ENCODE measurements at regions not wholly inside any gene's neighbourhood (a gene's known extent, or its start where the extent isn't known, plus 50 kb on each side); places are given as distances from the start of the nearest gene placed in this dataset.

DNA sequence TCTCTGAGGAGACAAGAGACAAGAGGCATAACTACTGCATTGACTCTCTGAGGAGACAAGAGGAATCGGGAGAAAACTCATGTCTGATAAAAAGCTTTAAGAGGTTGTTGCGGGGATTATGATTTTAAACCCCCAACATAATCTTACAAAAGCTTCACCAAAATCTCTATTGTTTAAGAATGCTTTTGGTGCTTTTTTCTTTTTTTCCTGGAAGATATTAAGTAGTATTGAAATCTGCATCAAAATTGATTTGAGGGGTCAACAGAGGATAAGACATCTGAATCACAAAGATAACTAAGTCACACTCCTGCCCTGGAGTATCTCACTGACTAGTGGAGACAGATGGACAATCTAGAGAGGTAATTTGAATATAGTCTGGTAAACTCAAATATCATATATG lies 115.6 kb upstream of the MROH9 start:
- POLR2A ChIA-PET = no interaction called here
- Histone ChIP-seq H3K4me1 (ENCODE audit: control insufficient read depth, insufficient read depth, low read length) (no peaks in the 10 kb centered on the region), H3K27me3 (ENCODE audit: control insufficient read depth, insufficient read depth, low read length) (no peaks in the 10 kb centered on the region), H3K27ac (ENCODE audit: low read length) (no peak overlapping the region), H3K9me3 (ENCODE audit: control insufficient read depth, insufficient read depth, low read depth, low read length) (no peaks in the 10 kb centered on the region), H3K36me3 (ENCODE audit: control insufficient read depth, insufficient read depth, low read length) (no peaks in the 10 kb centered on the region), H3K4me3 (ENCODE audit: low read depth in 2 of 2, low read length in 2 of 2) (no peak overlapping the region)
- ATAC-seq (no peak), DNase-seq (ENCODE audit: low read depth, low spot score) (no peak)
- CTCF ChIA-PET = no interaction called here
- intact Hi-C loops (cut with micrococcal nuclease; ENCODE audit: unreplicated experiment) = no loop called here
- TF ChIP-seq, protein P1, sequence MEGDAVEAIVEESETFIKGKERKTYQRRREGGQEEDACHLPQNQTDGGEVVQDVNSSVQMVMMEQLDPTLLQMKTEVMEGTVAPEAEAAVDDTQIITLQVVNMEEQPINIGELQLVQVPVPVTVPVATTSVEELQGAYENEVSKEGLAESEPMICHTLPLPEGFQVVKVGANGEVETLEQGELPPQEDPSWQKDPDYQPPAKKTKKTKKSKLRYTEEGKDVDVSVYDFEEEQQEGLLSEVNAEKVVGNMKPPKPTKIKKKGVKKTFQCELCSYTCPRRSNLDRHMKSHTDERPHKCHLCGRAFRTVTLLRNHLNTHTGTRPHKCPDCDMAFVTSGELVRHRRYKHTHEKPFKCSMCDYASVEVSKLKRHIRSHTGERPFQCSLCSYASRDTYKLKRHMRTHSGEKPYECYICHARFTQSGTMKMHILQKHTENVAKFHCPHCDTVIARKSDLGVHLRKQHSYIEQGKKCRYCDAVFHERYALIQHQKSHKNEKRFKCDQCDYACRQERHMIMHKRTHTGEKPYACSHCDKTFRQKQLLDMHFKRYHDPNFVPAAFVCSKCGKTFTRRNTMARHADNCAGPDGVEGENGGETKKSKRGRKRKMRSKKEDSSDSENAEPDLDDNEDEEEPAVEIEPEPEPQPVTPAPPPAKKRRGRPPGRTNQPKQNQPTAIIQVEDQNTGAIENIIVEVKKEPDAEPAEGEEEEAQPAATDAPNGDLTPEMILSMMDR (IDR thresholded peaks at IDR 0.05) = no peak
- no peak for TF ChIP-seq SIN3A (IDR thresholded peaks at IDR 0.05; ENCODE audit: borderline replicate concordance, insufficient read depth, low read depth, low read length)
- TF ChIP-seq, protein P2, sequence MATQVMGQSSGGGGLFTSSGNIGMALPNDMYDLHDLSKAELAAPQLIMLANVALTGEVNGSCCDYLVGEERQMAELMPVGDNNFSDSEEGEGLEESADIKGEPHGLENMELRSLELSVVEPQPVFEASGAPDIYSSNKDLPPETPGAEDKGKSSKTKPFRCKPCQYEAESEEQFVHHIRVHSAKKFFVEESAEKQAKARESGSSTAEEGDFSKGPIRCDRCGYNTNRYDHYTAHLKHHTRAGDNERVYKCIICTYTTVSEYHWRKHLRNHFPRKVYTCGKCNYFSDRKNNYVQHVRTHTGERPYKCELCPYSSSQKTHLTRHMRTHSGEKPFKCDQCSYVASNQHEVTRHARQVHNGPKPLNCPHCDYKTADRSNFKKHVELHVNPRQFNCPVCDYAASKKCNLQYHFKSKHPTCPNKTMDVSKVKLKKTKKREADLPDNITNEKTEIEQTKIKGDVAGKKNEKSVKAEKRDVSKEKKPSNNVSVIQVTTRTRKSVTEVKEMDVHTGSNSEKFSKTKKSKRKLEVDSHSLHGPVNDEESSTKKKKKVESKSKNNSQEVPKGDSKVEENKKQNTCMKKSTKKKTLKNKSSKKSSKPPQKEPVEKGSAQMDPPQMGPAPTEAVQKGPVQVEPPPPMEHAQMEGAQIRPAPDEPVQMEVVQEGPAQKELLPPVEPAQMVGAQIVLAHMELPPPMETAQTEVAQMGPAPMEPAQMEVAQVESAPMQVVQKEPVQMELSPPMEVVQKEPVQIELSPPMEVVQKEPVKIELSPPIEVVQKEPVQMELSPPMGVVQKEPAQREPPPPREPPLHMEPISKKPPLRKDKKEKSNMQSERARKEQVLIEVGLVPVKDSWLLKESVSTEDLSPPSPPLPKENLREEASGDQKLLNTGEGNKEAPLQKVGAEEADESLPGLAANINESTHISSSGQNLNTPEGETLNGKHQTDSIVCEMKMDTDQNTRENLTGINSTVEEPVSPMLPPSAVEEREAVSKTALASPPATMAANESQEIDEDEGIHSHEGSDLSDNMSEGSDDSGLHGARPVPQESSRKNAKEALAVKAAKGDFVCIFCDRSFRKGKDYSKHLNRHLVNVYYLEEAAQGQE (IDR thresholded peaks at IDR 0.05; ENCODE audit: insufficient read depth in 1 of 2, low read depth in 2 of 2, low read length in 1 of 2) = no peak
- TF ChIP-seq POLR2AphosphoS5 (IDR thresholded peaks at IDR 0.05; ENCODE audit: low read depth, low read length) = no peak
- TF ChIP-seq TCF7L2 (IDR thresholded peaks at IDR 0.05; ENCODE audit: low read depth, low read length) = no peak
- BruUV-seq (replicated peaks) = no TSS peak
- in situ Hi-C loops (cut with HindIII; ENCODE audit: low pct_unique_long_range_greater_than_20kb, low sequenced_read_pairs) = no loop called here

DNA sequence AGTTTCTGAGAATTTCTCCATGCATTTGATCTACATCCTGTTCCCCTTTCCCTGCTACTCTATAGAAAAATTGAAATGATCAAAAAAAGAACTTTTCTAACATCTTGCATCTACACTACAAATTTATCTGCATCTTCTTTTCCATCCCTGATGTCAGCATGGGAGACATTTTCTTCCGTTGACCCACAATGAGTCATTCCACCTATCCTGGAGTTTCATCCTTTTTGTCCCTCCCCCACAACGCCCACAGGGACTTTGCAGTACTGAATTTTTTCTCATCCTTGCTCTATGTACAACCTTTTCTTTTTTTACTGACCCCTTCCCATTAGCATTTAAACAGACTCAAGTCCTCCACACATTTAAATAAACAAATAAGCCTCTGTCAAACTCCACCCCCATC lies 112.2 kb upstream of the MROH9 start:
- Histone ChIP-seq H3K4me1 (ENCODE audit: control insufficient read depth, insufficient read depth, low read length) (no peaks in the 10 kb centered on the region), H3K9me3 (ENCODE audit: control insufficient read depth, insufficient read depth, low read depth, low read length) (no peaks in the 10 kb centered on the region), H3K4me3 (ENCODE audit: low read depth in 2 of 2, low read length in 2 of 2) (no peak overlapping the region), H3K36me3 (ENCODE audit: control insufficient read depth, insufficient read depth, low read length) (no peaks in the 10 kb centered on the region), H3K27ac (ENCODE audit: low read length) (no peak overlapping the region), H3K27me3 (ENCODE audit: control insufficient read depth, insufficient read depth, low read length) (no peaks in the 10 kb centered on the region)
- TF ChIP-seq POLR2AphosphoS5 (IDR thresholded peaks at IDR 0.05; ENCODE audit: low read depth, low read length) = no peak
- TF ChIP-seq TCF7L2 (IDR thresholded peaks at IDR 0.05; ENCODE audit: low read depth, low read length) = no peak
- TF ChIP-seq, protein P2 (IDR thresholded peaks at IDR 0.05; ENCODE audit: insufficient read depth in 1 of 2, low read depth in 2 of 2, low read length in 1 of 2) = no peak
- TF ChIP-seq, protein P1 (IDR thresholded peaks at IDR 0.05) = no peak
- no peak for TF ChIP-seq SIN3A (IDR thresholded peaks at IDR 0.05; ENCODE audit: borderline replicate concordance, insufficient read depth, low read depth, low read length)
- in situ Hi-C loops (cut with HindIII; ENCODE audit: low pct_unique_long_range_greater_than_20kb, low sequenced_read_pairs) = no loop called here
- DNase-seq (ENCODE audit: low read depth, low spot score) (no peak), ATAC-seq (no peak)
- no TSS peak for BruUV-seq (replicated peaks)
- intact Hi-C loops (cut with micrococcal nuclease; ENCODE audit: unreplicated experiment) = no loop called here
- ChIA-PET POLR2A (no interaction called here), CTCF (no interaction called here)
